ENCODE measurements at regions not wholly inside any gene's neighbourhood (a gene's known extent, or its start where the extent isn't known, plus 50 kb on each side); places are given as distances from the start of the nearest gene placed in this dataset.

- no peak overlapping the region for H3K4me3 ChIP-seq (ENCODE audit: low read length)
- peaks cover 9% of the 10 kb centered on the region; the same call in 1 of the 2 replicates for H3K9me3 ChIP-seq (ENCODE audit: low read length)
- no peaks in the 10 kb centered on the region for H3K79me2 ChIP-seq (ENCODE audit: low read length)
- H3K27me3 ChIP-seq (ENCODE audit: low read length), result no peaks in the 10 kb centered on the region
- ChIA-PET CTCF (no interaction called here), POLR2A (ENCODE audit: unreplicated experiment) (no interaction called here)
- H2AFZ ChIP-seq (ENCODE audit: low read length), result no peak overlapping the region
- no peaks in the 10 kb centered on the region for H4K20me1 ChIP-seq (ENCODE audit: low read length)
- BruUV-seq (replicated peaks), result no TSS peak
- no peak overlapping the region for H3K4me2 ChIP-seq (ENCODE audit: low read length)
- H3K9ac ChIP-seq (ENCODE audit: low read length), result no peak overlapping the region
- H3K27ac ChIP-seq (ENCODE audit: low read length), result no peak overlapping the region
- H3K4me1 ChIP-seq (ENCODE audit: insufficient read depth, low read length), result peaks cover 13% of the 10 kb centered on the region
- H3K36me3 ChIP-seq (ENCODE audit: low read depth, low read length), result no peaks in the 10 kb centered on the region
- no peak for TF ChIP-seq EZH2phosphoT487 (IDR thresholded peaks at IDR 0.05; ENCODE audit: borderline replicate concordance, low read length)
- TF ChIP-seq CTCF (conservative IDR thresholded peaks at IDR 0.05; ENCODE audit: low read depth, low read length), result no peak
- TF ChIP-seq EZH2 (IDR thresholded peaks at IDR 0.05; ENCODE audit: low read length, unreplicated experiment), result no peak
- no peak for ATAC-seq
- intact Hi-C loops (cut with micrococcal nuclease), result no loop called here
- no peaks in the 10 kb centered on the region for H3F3A ChIP-seq (ENCODE audit: low read length, unreplicated experiment)
- no peaks in the 10 kb centered on the region; the same call in 1 of the 2 replicates for H3K9me2 ChIP-seq (replicated peaks; ENCODE audit: low read length)
- no peak for DNase-seq
Observed at GRCh38 chr11:35066030-35066429, 72.9 kb upstream of the CD44 start.

- TF ChIP-seq EZH2phosphoT487 (IDR thresholded peaks at IDR 0.05; ENCODE audit: borderline replicate concordance, low read length) (no peak), CTCF (conservative IDR thresholded peaks at IDR 0.05; ENCODE audit: low read depth, low read length) (no peak), EZH2 (IDR thresholded peaks at IDR 0.05; ENCODE audit: low read length, unreplicated experiment) (no peak)
- ChIA-PET POLR2A (ENCODE audit: unreplicated experiment) (no interaction called here), CTCF (no interaction called here)
- no TSS peak for BruUV-seq (replicated peaks)
- H3K9me3 ChIP-seq (ENCODE audit: low read length), result peaks cover 9% of the 10 kb centered on the region; the same call in 1 of the 2 replicates
- H3K4me2 ChIP-seq (ENCODE audit: low read length), result no peak overlapping the region
- H3F3A ChIP-seq (ENCODE audit: low read length, unreplicated experiment), result no peaks in the 10 kb centered on the region
- H3K4me3 ChIP-seq (ENCODE audit: low read length), result no peak overlapping the region
- H3K4me1 ChIP-seq (ENCODE audit: insufficient read depth, low read length), result peaks cover 7% of the 10 kb centered on the region
- H3K9me2 ChIP-seq (replicated peaks; ENCODE audit: low read length), result no peaks in the 10 kb centered on the region; the same call in 1 of the 2 replicates
- DNase-seq (no peak), ATAC-seq (no peak)
- no peak overlapping the region for H3K27ac ChIP-seq (ENCODE audit: low read length)
- H3K79me2 ChIP-seq (ENCODE audit: low read length), result no peaks in the 10 kb centered on the region
- no peak overlapping the region for H2AFZ ChIP-seq (ENCODE audit: low read length)
- no peaks in the 10 kb centered on the region for H3K36me3 ChIP-seq (ENCODE audit: low read depth, low read length)
- H3K27me3 ChIP-seq (ENCODE audit: low read length), result no peaks in the 10 kb centered on the region
- H3K9ac ChIP-seq (ENCODE audit: low read length), result no peak overlapping the region
- no peaks in the 10 kb centered on the region for H4K20me1 ChIP-seq (ENCODE audit: low read length)
- intact Hi-C loops (cut with micrococcal nuclease), result no loop called here
Observed at GRCh38 chr11:35066783-35067423, 72.1 kb upstream of the CD44 start.

GRCh38 chr11:35071722-35072121 lies 67.2 kb upstream of the CD44 start:
- H4K20me1 ChIP-seq (ENCODE audit: low read length), result no peaks in the 10 kb centered on the region
- H3F3A ChIP-seq (ENCODE audit: low read length, unreplicated experiment), result no peaks in the 10 kb centered on the region
- H3K4me2 ChIP-seq (ENCODE audit: low read length), result no peak overlapping the region
- intact Hi-C loops (cut with micrococcal nuclease), result no loop called here
- no peak overlapping the region for H3K27ac ChIP-seq (ENCODE audit: low read length)
- H3K36me3 ChIP-seq (ENCODE audit: low read depth, low read length), result no peaks in the 10 kb centered on the region
- no peak for TF ChIP-seq CTCF (conservative IDR thresholded peaks at IDR 0.05; ENCODE audit: low read depth, low read length)
- no peak for TF ChIP-seq EZH2phosphoT487 (IDR thresholded peaks at IDR 0.05; ENCODE audit: borderline replicate concordance, low read length)
- no peak for TF ChIP-seq EZH2 (IDR thresholded peaks at IDR 0.05; ENCODE audit: low read length, unreplicated experiment)
- no peak overlapping the region for H3K4me3 ChIP-seq (ENCODE audit: low read length)
- no peak overlapping the region for H2AFZ ChIP-seq (ENCODE audit: low read length)
- H3K9me2 ChIP-seq (replicated peaks; ENCODE audit: low read length), result no peaks in the 10 kb centered on the region
- H3K4me1 ChIP-seq (ENCODE audit: insufficient read depth, low read length), result peaks cover 7% of the 10 kb centered on the region
- BruUV-seq (replicated peaks), result no TSS peak
- CTCF ChIA-PET, result interaction anchor here (0.6 kb wide), 1 partner anchor 898 kb away, joined by 13 read pairs; no protein-coding TSS in a partner anchor
- no peaks in the 10 kb centered on the region for H3K27me3 ChIP-seq (ENCODE audit: low read length)
- H3K79me2 ChIP-seq (ENCODE audit: low read length), result no peaks in the 10 kb centered on the region
- ATAC-seq (no peak), DNase-seq (no peak)
- peaks cover 9% of the 10 kb centered on the region; the same call in 1 of the 2 replicates for H3K9me3 ChIP-seq (ENCODE audit: low read length)
- POLR2A ChIA-PET (ENCODE audit: unreplicated experiment), result no interaction called here
- H3K9ac ChIP-seq (ENCODE audit: low read length), result no peak overlapping the region

All from PC-3 (cell line).